H9 (cell line): ENCODE measurements at regions not wholly inside any gene's neighbourhood (a gene's known extent, or its start where the extent isn't known, plus 50 kb on each side); places are given as distances from the start of the nearest gene placed in this dataset.

Experiments
- DNase-seq: peaks from one replicate; pipeline ENCODE4 v3.0.0-alpha.2; 2017
- H2AFZ ChIP-seq: one replicate; pipeline ENCODE4 v1.6.1; 2013; ENCODE audit warnings: mild to moderate bottlenecking, low read length, control low read depth, moderate library complexity
- H2AK5ac ChIP-seq: 2 replicates; pipeline ENCODE4 v1.6.1; 2013; ENCODE audit warnings: low read length, control low read depth, mixed read lengths; ENCODE audit not compliant: insufficient read length
- H2BK120ac ChIP-seq: one replicate; pipeline ENCODE4 v1.6.1; 2013; ENCODE audit warnings: low read depth, mild to moderate bottlenecking, low read length, control low read depth, inconsistent platforms; ENCODE audit not compliant: poor library complexity, severe bottlenecking
- H2BK12ac ChIP-seq: 2 replicates; pipeline ENCODE4 v1.6.1; 2013; ENCODE audit warnings: low read length, control low read depth, mixed read lengths, low read depth; ENCODE audit not compliant: insufficient read length
- H2BK15ac ChIP-seq: 2 replicates; pipeline ENCODE4 v1.6.1; 2013; ENCODE audit warnings: low read depth, low read length, control low read depth
- H2BK20ac ChIP-seq: one replicate; pipeline ENCODE4 v1.6.1; 2013; ENCODE audit warnings: low read depth, mild to moderate bottlenecking, low read length, control low read depth, inconsistent platforms; ENCODE audit not compliant: poor library complexity, severe bottlenecking
- H2BK5ac ChIP-seq: 2 replicates; pipeline ENCODE4 v1.6.1; 2013; ENCODE audit warnings: low read length, control low read depth, mixed read lengths; ENCODE audit not compliant: insufficient read length
- H3K14ac ChIP-seq: 2 replicates; pipeline ENCODE4 v1.6.1; 2013; ENCODE audit warnings: low read length, control low read depth; ENCODE audit not compliant: insufficient read depth
- H3K18ac ChIP-seq: 2 replicates; pipeline ENCODE4 v1.6.1; 2013; ENCODE audit warnings: low read depth, mild to moderate bottlenecking, mixed read lengths, low read length, control low read depth; ENCODE audit not compliant: insufficient read length
- H3K23ac ChIP-seq: 2 replicates; pipeline ENCODE4 v1.6.1; 2013; ENCODE audit warnings: low read length, control low read depth, mixed read lengths, low read depth; ENCODE audit not compliant: insufficient read length
- H3K23me2 ChIP-seq: 2 replicates; pipeline ENCODE4 v1.6.1; 2013; ENCODE audit warnings: low read depth, mild to moderate bottlenecking, mixed read lengths, low read length, control low read depth; ENCODE audit not compliant: insufficient read length, poor library complexity, severe bottlenecking
- H3K27ac ChIP-seq: 2 replicates; pipeline ENCODE4 v1.5.1; 2013; ENCODE audit warnings: low read length, control low read depth, mixed read lengths, low read depth; ENCODE audit not compliant: insufficient read length
- H3K27me3 ChIP-seq: 2 replicates; pipeline ENCODE4 v1.6.1; 2013; ENCODE audit warnings: low read length, control low read depth, inconsistent platforms; ENCODE audit not compliant: insufficient read depth
- H3K4ac ChIP-seq: 2 replicates; pipeline ENCODE4 v1.6.1; 2013; ENCODE audit warnings: low read depth, mild to moderate bottlenecking, control low read depth, inconsistent platforms, low read length, moderate library complexity
- H3K4me1 ChIP-seq: 2 replicates; pipeline ENCODE4 v1.6.1; 2013; ENCODE audit warnings: low read length, control low read depth, inconsistent platforms; ENCODE audit not compliant: insufficient read depth
- H3K4me2 ChIP-seq: 2 replicates; pipeline ENCODE4 v1.6.1; 2013; ENCODE audit warnings: low read length, control low read depth, mixed read lengths; ENCODE audit not compliant: insufficient read length, insufficient read depth
- H3K56ac ChIP-seq: 2 replicates; pipeline ENCODE4 v1.6.1; 2013; ENCODE audit warnings: low read depth, mild to moderate bottlenecking, mixed read lengths, low read length, control low read depth; ENCODE audit not compliant: insufficient read length
- H3K79me1 ChIP-seq: 2 replicates; pipeline ENCODE4 v1.6.1; 2013; ENCODE audit warnings: low read depth, mild to moderate bottlenecking, moderate library complexity, low read length, control low read depth, inconsistent platforms; ENCODE audit not compliant: insufficient read depth, poor library complexity, severe bottlenecking
- H3K79me2 ChIP-seq: 2 replicates; pipeline ENCODE4 v1.6.1; 2013; ENCODE audit warnings: low read length, control low read depth, inconsistent platforms; ENCODE audit not compliant: insufficient read depth
- H3K9ac ChIP-seq: 2 replicates; pipeline ENCODE4 v1.6.1; 2013; ENCODE audit warnings: low read length, control low read depth, mixed read lengths; ENCODE audit not compliant: insufficient read length; ENCODE audit errors: extremely low read depth
- H3K9me3 ChIP-seq: one replicate; pipeline ENCODE4 v1.6.1; 2013; ENCODE audit warnings: low read depth, low read length, inconsistent platforms; ENCODE audit not compliant: control insufficient read depth
- H3T11ph ChIP-seq: one replicate; pipeline ENCODE4 v1.6.1; 2013; ENCODE audit warnings: mild to moderate bottlenecking, low read length, control low read depth, inconsistent platforms
- H4K20me1 ChIP-seq: one replicate; pipeline ENCODE4 v1.6.1; 2013; ENCODE audit not compliant: control insufficient read depth, insufficient read length, insufficient read depth
- H4K5ac ChIP-seq: 2 replicates; pipeline ENCODE4 v1.6.1; 2013; ENCODE audit warnings: low read depth, mild to moderate bottlenecking, mixed read lengths, low read length, control low read depth; ENCODE audit not compliant: insufficient read length
- H4K8ac ChIP-seq: replicated peaks from 2 replicates; pipeline ENCODE4 v1.6.1; 2013; ENCODE audit warnings: low read length, control low read depth, mixed read lengths, low read depth; ENCODE audit not compliant: insufficient read length
- H4K91ac ChIP-seq: 2 replicates; pipeline ENCODE4 v1.6.1; 2013; ENCODE audit warnings: low read depth, mild to moderate bottlenecking, moderate library complexity, mixed read lengths, low read length, control low read depth; ENCODE audit not compliant: insufficient read length
- H3K27ac Mint-ChIP-seq, 3 experiments: 2 replicates in 2 of 3; 3 replicates in 1 of 3; pipeline ENCODE4 v1.8.0; 2020 to 2021; ENCODE audit warnings: mixed read lengths in 3 of 3, mild to moderate bottlenecking in 1 of 3, moderate library complexity in 1 of 3
- H3K27me3 Mint-ChIP-seq: 2 replicates; pipeline ENCODE4 v1.8.0; 2021; ENCODE audit warnings: low read depth, mild to moderate bottlenecking, moderate library complexity, mixed read lengths
- H3K36me3 Mint-ChIP-seq, 3 experiments: 2 replicates in 2 of 3; 3 replicates in 1 of 3; pipeline ENCODE4 v1.8.0; 2020 to 2021; ENCODE audit warnings: low read depth in 3 of 3, mixed read lengths in 3 of 3; ENCODE audit not compliant: insufficient read depth in 1 of 3
- H3K4me1 Mint-ChIP-seq, 2 experiments: 2 replicates each; pipeline ENCODE4 v1.8.0; 2020; ENCODE audit warnings: mixed read lengths in 2 of 2
- H3K4me3 Mint-ChIP-seq, 2 experiments: 2 replicates in 1 of 2; 3 replicates in 1 of 2; pipeline ENCODE4 v1.8.0; 2020 to 2021; ENCODE audit warnings: mild to moderate bottlenecking in 2 of 2, mixed read lengths in 2 of 2, moderate library complexity in 1 of 2
- H3K9me3 Mint-ChIP-seq, 2 experiments: 2 replicates in 1 of 2; 3 replicates in 1 of 2; pipeline ENCODE4 v1.8.0; 2020; ENCODE audit warnings: mild to moderate bottlenecking in 2 of 2, mixed read lengths in 2 of 2, moderate library complexity in 1 of 2
- CTCF ChIP-seq: fragments of 200-600 bp; sonication (generic); conservative IDR thresholded peaks from 3 replicates; pipeline ENCODE4 v1.8.0; 2021; ENCODE audit warnings: antibody characterized with exemption, mild to moderate bottlenecking
- WGBS: extraction: QIAGEN DNeasy Blood & Tissue Kit; methylation state at CpG from one replicate; pipeline ENCODE4 v1.1.7; 2013; ENCODE audit warnings: missing lambda C conversion rate, low lambda C conversion rate, mixed read lengths; ENCODE audit not compliant: insufficient read length; ENCODE audit errors: extremely low coverage; 5-methylcytosine and 5-hydroxymethylcytosine counted together

GRCh38 chr1:18542351-18542750 is 61.6 kb downstream of the KLHDC7A start:
- peak overlapping the region in 1 of 3 experiments; percentile 72; a peak in 2 of 7 replicates for H3K27ac Mint-ChIP-seq
- H3K9me3 ChIP-seq: no peaks in the 10 kb centered on the region
- H3K23ac ChIP-seq: no peak overlapping the region
- H3K27ac ChIP-seq: no peak overlapping the region
- H3K18ac ChIP-seq: no peak overlapping the region
- H2BK12ac ChIP-seq: no peak overlapping the region
- no peak overlapping the region for H3T11ph ChIP-seq
- peaks cover 0 to 16% (median 0%) of the 10 kb centered on the region in 3 experiments; a peak in 4 of 7 replicates for H3K36me3 Mint-ChIP-seq
- H2AFZ ChIP-seq: no peak overlapping the region
- H3K23me2 ChIP-seq: no peaks in the 10 kb centered on the region
- H3K4me1 ChIP-seq: peaks cover 9% of the 10 kb centered on the region; the same call in 1 of the 2 replicates
- no peak overlapping the region for H4K91ac ChIP-seq
- 0 out of 2 replicates have a peak overlapping the region, but pooled peaks have one; percentile 24 for H3K14ac ChIP-seq
- H3K79me2 ChIP-seq: no peaks in the 10 kb centered on the region
- H2AK5ac ChIP-seq: no peak overlapping the region
- peaks cover 8 to 10% of the 10 kb centered on the region in 2 experiments for H3K9me3 Mint-ChIP-seq
- no peak overlapping the region for H3K4me2 ChIP-seq
- H3K9ac ChIP-seq: no peak overlapping the region
- H3K4ac ChIP-seq: no peak overlapping the region
- H2BK15ac ChIP-seq: no peak overlapping the region
- H3K27me3 Mint-ChIP-seq: peaks cover 44% of the 10 kb centered on the region
- no peak for TF ChIP-seq CTCF
- H2BK5ac ChIP-seq: no peak overlapping the region
- DNase-seq: peak; percentile 27
- H2BK120ac ChIP-seq: no peak overlapping the region
- H3K79me1 ChIP-seq: no peaks in the 10 kb centered on the region
- no peak overlapping the region for H3K56ac ChIP-seq
- H4K5ac ChIP-seq: no peak overlapping the region
- WGBS: no CpG with 5 or more reads among the region's 8 CpGs
- no peak overlapping the region for H2BK20ac ChIP-seq
- no peak overlapping the region for H3K4me3 Mint-ChIP-seq
- H4K20me1 ChIP-seq: no peaks in the 10 kb centered on the region
- H3K4me1 Mint-ChIP-seq: peaks cover 30 to 39% of the 10 kb centered on the region in 2 experiments
- no peak overlapping the region for H4K8ac ChIP-seq
- no peaks in the 10 kb centered on the region for H3K27me3 ChIP-seq
